KG1 (cell line): ENCODE measurements at regions not wholly inside any gene's neighbourhood (a gene's known extent, or its start where the extent isn't known, plus 50 kb on each side); places are given as distances from the start of the nearest gene placed in this dataset.
"Not testable (repeated sequence)": the region's sequence is repeated elsewhere in the genome, so short reads cannot be mapped to it uniquely, and the experiment has no call there.

ENCODE experiments used
- DNase-seq: peaks from one replicate; lab custom pipeline; 2025; lab: John Stamatoyannopoulos, UW

DNA sequence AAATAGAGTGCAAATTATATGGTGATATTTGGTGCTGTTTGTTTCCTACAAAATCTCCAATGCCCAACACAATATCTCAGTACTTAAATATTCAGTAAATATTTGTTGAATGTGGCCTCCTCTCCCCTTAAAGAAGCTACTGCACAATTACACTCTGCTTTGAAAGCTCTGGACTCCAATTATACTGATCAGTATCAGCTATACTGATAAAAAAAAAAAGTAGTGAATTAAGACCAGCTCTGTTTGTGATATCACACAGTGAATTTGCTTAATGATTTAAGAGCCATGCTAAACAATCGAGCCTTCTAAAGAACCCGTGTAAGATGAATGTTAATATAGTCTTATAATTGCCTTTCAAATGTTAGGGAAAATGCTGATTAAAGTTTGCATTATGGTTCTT, 543.2 kb upstream of the API5 start:
- DNase-seq: no peak

DNA sequence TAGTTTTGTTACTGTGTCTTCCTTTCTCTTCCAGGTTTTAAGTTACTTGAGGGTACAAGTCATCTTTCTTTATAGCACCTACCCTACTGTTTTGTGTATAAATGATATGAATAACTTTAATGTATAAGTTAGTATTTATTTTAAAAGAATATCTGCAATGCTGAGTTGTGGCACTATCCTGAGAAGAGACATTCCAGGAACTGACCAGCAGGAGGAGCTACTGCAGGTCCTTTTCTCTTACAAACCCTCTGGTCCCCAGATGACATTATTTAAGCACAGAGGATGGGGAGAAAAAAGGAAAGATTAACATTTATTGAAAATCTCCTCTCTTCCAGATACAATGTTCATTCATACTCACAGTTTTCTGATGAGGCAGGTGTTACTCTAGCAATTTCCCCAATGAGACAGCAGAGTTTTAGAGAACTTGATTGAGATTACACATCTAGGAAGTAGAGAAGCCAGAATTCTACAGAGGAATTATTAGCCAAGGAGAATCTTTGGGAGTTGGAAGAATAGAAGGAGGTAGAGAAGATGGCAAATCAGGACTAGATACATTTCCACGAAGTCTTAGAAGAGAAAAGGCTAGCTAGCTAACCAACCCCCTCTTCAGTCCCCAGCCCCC, 541.2 kb upstream of the API5 start:
- DNase-seq: peak; percentile 7

DNA sequence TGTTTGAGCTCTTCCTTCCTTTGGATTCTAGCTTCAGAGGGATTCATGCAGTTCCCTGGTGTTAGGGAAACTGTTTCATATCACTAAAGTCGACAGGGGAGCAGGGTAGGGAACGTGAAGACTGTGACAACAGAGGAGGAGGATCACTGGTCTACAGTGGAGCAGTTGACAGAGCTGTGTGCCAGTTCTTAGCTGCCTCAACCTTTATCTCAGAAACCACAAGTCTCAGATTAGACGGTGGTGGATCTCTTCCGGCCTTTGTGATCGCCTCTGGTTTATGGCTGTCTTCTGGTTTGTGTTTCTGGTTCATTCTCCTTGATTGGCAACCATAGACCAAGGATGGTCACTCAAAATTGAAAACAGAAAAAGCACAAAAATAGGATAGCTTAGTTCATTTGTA, 538.9 kb upstream of the API5 start:
- DNase-seq: no peak

DNA sequence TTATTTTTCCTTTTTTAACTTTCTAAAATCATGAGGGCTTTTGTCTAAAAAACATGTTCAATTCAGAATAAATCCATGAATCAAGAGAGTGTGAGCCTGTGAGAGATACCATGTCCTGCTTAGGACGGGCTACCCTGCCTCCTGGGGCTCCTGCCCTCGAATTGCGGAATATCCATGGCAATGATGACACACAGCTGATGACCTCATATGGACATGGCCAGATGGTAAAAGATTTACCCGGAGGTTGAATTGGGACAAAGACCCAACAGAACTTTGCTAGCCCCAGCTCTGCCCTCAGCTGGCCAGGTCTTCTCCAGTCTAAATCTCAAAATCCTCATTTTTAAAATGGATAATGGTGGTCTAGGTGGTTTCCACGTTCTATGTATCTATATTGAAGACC, 538.1 kb upstream of the API5 start:
- no peak for DNase-seq

DNA sequence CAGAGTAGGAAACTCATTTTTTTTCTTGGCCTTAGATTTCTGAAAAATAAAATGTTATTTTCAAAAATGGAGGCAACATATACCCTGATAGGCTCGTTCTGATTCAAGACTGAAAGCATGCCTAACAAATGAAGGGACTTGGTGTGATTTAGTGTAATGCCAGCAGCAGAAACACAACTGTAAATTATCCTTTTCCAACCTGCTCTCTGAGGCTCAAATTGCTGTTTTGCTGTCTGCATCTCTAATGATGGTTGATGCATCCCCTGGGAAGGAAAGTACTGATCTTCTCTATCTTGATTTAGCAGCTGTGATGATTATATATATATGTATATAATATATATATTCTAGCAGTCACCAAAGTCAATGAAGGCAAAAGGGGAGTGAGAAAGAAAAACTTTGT, 537.2 kb upstream of the API5 start:
- DNase-seq: no peak

DNA sequence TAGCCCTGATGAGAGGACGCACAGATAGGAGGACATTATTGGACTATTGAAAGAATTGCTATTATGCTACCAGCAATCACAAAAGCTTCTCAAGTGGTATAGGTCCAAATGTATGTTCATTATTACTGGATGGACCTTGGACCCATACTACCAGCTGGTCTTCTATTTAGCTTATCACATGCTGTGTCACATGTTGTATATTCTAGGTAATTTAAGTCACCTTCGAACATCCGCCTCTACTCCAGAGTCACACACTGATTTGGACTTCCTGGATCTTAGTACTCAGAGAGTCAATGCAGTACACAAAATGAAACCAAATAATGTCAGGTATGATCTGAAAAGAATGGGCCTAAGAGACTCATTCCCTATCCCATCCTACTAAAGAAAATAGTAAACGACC, 534.0 kb upstream of the API5 start:
- no peak for DNase-seq

DNA sequence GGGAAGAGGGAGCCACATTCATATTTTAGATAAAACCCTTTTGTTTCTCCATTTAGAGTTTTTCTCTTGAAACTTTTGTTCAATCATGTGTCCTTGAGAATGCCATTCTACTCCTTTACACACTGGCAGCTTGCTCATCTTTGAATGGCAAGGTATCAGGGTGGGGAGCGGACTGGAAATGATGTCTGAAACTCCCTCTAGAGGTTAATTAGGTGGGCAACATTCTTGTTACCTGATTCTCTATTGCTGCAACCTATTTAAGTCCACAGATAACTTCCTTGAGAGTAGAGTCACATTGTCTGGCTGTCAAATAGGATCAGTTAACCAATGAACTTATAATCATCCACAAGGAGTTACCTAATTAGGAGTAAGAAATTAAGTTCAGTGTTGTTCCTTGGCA, 533.6 kb upstream of the API5 start:
- DNase-seq: no peak

DNA sequence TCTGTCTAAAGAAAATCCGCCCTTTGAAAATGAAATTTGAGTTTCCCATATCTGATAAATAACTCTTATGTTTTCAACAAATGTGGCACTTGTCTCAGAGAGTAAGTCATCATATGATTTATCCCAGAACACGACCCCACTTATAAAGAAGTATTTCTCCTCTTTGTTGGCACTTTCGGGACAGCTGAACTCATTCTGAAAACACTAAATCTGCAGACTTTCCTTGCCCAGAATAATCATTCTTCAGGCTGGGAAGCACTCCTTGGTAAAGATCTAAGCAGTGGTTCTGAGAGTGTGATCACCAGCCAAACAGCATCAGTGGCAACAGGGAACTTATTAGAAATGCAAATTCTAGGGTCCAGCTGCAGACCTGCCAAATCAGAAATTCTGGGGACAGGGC, 532.2 kb upstream of the API5 start:
- no peak for DNase-seq

DNA sequence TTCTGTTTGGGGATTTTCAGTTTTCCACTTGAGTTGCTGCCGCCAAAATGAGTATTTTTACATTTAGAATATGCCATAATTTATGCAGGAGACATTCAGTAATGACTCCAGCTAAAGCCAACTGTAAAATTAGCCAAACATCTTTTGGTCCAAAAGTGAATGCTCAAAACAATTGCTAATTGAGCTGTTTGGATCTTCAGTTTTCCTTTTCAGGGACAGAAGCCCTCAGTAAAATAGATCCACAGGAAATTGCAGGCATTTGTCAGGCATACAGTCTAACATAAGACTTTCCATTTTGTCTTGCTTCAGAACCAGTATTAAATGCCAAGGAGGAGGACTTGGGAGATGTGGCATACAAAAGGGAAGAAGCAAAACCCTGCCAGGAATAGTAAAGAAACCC, 524.8 kb upstream of the API5 start:
- no peak for DNase-seq

DNA sequence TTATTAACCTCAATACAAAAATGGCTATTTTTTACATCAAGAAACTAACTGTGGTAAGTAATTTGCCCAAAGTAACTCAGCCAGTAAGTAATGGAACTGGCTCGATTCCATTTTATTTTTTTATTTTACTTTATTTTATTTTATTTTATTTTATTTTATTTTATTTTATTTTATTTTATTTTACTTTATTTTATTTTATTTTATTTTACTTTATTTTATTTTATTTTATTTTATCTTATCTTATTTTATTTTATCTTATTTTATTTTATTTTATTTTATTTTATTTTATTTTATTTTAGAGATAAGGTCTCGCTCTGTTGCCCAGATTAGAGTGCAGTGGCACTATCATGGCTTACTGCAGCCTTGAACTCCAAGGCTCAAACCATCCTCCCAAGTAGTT, 516.3 kb upstream of the API5 start:
- not testable (repeated sequence) for DNase-seq

DNA sequence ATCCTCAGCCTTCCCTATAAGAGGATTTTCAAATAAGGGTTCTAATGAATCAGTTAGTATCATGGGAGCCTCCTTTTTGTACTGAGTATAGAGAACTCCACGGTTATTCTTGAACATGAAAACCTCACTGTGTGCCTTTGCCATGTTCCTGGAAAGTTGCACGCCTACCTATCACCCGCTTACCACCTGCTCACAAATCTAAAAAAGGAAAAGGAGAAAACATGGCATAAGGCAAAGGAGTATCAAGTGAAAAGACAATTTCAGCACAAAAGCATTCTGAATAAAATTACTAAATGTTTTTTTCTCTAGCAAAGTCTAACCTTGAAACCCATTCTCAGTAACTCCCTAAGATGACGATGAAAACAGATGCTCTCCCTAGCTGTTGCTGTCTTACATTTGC, 511.8 kb upstream of the API5 start:
- DNase-seq: no peak

DNA sequence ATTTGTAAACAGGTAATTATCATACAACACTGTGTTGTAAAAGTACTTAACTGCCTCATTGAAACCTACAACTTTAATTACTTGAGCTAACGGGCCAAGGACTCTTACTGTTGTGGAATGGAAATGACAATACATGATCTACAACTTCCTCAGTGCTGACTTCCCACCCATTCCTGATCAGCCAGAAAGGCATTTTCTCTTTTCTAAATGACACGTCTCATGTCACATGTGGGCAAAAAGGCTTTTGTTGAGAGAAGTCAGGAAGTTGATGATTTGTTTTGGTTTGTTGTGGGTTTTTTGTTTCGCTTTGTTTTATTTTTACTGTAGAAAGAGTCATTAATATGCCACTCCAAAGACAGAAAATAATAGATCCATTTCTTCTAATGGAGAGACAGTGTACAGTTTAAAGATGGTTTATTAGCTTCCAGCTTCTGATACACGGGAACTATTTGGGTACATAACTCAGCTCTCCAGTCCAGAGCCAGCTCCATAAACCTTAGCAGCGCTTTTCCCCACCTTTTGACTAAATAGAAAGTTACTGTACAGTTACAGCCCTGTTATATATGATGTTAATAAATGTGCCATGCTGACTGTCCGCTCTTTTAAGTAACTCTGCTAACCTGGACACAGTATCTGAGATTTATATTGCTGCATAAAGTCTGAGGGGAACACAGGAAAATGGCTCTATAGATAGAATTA, 509.4 kb upstream of the API5 start:
- no peak for DNase-seq

DNA sequence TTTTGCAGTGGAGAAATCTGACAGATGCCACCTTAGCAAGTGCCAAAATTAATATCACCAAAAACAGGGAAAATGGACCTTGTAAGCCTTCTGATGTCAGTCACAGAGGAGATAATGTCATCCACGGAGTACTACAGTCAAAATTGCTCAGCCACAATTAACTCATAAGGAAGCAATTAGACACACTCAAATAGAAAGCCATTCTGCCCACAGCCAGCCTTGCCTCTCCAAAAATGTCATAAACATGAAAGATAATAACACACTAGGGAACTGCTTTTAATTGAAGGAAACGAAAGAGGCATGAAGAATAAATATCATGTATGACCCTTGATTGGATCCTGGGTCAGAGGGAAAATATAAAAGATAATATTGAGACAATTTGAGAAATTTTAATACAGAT, 505.6 kb upstream of the API5 start:
- no peak for DNase-seq

DNA sequence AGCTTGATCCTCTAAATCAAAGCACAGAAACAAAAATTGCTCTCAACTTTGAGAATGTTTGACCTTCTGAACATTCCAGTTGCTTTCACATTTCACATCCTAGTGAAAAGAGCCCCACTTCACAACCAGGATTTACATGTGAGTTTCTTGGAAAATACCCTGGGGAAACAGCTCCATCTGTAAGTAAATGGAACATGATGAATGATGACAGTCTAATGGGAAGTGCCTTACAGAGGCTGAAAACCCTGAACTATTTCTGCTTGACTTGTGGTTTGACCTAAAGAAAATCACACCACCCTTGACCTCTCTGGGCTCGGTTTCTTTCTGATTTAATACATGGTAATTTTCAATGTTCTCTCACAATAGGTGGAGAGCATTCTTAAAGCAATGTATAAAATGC, 499.4 kb upstream of the API5 start:
- no peak for DNase-seq

DNA sequence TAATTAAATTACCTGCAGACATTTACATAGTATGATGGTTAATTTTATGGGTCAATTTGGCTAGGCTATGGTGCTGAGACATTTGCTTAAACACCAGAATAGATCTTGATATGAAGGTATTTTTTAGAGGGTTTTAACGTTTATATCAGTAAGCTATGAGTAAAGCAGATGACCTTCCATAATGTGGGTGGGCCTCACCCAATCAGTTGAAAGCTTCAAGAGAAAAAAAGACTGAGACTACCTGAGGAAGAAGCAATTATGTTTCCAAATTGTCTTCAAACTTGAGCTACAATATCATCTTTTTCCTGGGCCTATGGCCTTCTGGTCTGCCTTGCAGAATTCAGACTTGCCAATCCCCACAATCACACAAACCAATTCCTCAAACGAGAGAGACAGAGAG, 498.8 kb upstream of the API5 start:
- no peak for DNase-seq

DNA sequence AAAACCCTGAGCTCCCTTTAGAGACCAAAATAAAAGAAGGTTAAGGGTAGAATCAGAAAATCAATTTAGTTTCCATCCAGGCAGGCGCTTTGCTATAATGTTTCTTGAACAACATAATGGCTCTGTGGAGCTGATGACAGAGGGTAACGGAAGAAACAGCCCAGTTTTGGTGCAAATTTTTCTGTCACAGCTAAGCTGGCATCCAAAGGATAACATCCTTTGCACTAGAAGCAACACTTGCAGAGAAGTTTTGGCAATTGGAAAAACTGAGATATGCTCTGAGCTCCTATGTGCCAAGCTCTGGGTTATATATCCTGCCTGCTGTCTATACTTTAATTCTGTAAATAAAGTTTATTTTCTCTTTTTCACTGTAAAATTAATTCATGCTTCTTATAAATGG, 495.3 kb upstream of the API5 start:
- no peak for DNase-seq

DNA sequence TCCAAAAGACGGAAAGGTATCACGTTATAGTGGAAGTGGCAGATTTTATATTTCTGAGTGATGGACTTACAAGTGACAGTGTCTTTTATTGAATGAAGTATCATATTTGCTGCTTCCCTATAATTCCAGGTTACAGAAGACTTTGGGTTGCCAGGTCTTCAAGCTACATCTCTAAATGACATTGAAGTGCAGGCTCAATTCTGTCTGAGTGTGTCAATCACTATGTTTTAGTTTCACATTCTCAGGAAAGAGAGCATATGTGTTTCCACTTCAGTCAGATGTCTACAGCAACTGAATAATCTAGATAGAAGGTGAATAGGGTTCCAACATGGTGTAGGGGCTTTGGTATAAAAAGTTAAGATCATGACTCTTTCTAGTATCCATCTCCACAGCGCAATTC, 492.7 kb upstream of the API5 start:
- no peak for DNase-seq

DNA sequence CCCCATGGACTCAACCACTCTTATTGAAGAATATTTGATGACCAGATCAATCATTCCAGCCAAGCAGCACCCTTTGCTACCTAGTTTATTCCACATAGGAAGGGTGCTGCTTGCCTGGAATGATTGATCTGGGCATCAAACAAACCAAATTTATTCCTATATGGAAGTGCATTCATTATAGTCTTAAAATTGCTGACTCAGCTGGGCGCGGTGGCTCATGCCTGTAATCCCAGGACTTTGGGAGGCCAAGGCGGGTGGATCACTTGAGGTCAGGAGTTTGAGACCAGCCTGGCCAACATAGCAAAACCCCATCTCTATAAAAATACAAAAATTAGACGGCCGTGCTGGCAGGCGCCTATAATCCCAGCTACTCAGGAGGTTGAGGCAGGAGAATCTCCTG, 489.6 kb upstream of the API5 start:
- not testable (repeated sequence) for DNase-seq

DNA sequence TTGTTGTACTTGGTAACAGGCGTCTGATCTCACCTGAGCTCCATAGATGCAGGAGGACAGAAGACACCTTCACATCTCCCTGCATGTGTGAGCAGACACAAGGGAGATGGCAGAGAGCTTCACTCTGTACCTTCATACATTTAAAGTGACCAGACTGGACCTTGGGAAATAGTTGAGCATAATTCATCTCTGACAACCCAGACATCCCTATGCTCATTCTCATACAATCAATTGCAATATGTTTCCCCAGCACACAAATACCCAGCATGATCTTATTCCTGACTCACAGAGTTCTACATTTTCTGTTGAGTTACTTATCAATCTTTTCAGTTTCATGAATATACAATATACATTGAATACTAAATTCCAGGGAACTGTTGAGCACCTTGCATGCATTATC, 488.2 kb upstream of the API5 start:
- no peak for DNase-seq

DNA sequence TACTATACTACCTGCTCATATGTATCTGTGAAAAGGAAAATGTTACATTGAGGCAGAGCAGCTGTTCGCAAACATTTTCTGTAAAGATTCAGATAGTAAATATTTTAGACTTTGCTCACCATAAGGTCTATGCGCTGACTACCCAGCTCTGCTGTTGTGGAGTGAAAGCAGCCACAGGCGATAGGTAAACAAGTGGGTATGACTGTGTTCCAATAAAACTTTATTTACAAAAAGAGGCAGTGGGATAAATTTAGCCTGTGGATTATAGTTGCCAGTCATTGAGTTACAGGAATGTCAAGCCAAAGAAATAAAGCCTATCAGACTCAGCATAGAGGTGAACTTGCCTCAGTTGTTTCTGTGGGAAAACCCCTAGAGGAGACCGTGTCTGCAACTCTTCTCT, 487.7 kb upstream of the API5 start:
- DNase-seq: no peak

DNA sequence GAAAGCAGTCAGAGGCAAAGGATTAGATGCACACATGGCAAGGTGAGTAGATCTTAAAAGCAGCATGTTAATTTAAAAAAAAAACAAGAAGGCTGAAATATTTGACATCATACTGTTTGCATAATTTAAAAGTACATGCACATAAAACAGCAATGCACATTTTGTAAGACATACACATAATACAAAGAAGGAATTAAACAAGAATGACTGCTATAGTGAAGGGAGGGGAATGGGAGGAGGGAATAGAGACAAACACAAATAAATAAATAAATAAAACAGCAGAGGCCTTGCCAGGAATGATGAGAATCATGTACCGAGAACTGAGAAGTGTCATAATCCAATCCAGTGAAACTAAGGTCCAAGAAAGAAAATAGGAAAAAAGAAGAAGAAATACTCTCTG, 486.2 kb upstream of the API5 start:
- no peak for DNase-seq

DNA sequence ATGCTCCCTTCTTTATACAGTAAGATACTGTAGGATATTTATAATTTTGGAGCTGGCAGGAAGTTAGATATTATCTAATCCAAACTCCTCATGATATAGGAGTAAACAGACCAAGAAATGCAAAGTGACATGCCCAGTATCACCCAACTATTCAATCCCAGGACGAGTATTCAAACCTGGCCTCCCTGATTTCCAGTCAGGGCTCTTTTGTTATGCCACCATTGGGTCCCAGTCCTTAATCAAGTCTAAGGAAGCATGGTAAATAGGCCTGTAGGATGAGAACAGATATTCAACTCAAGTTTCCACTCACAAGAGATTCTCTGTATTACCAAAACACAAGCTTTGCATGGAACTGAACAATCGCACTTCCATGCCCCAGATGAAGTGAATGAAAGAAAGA, 484.0 kb upstream of the API5 start:
- no peak for DNase-seq

DNA sequence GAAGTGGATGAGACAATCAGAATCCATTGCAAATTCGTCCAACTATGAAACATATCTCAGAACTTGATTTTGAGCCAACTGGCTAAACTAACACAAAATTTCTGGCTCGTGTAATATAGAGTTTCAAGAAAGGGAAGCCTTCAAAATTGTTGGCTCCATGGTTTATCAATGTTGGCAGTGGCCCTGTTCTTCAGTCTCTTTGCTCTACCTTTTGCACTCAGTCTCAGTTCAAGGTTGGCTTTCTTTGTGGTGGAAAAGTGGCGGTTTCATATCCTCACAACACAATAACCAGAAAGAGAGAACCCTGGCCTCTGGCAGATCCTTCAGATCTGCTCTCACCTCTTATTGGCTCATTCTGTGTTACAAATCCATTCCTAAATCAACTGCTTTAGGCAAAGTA, 473.8 kb upstream of the API5 start:
- no peak for DNase-seq

DNA sequence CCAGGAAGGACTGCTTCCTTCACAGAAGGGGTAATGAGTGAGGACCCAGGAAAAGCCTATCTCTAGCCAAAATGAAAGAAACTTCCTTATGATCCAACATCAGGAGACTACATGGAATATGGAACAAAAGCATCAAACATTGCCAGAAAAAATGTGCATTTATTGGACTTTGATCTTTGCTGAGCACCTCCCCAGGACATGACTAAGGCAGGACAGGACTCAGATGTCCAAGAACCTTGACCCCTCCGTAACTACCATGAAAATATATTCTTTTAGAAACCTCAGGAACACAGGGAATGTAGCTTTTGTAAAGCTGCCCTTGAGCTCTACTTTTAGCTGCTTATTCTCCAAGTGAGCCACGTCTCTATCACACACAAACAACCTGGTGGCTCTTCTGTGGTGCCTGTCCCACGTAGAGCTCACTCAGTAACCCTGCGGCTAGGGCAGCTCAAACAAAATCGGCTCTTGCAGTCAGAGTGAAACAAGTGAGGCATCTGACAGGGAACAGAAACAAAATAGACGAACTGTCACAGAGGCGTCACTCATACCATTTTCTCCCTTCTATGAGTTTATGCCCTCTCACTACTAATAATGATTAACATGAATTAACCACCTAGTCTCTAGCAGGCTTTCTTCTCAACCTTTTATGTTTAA, 471.5 kb upstream of the API5 start:
- no peak for DNase-seq
